ENCODE measurements at regions not wholly inside any gene's neighbourhood (a gene's known extent, or its start where the extent isn't known, plus 50 kb on each side); places are given as distances from the start of the nearest gene placed in this dataset.
"Not testable (repeated sequence)": the region's sequence is repeated elsewhere in the genome, so short reads cannot be mapped to it uniquely, and the experiment has no call there.

GRCh38 chr11:66789097-66789890 lies 53.9 kb upstream of the RCE1 start:
- peak; percentile 80 for DNase-seq

GRCh38 chr11:66787934-66788758 lies 55.1 kb upstream of the RCE1 start:
- DNase-seq, result no peak

GRCh38 chr11:66784575-66784974 lies 55.6 kb upstream of the SPTBN2 start:
- no peak for DNase-seq

GRCh38 chr11:66782726-66783125 lies 53.7 kb upstream of the SPTBN2 start:
- DNase-seq, result no peak

GRCh38 chr11:66779651-66780050 lies 50.6 kb upstream of the SPTBN2 start:
- DNase-seq, result not testable (repeated sequence)

All from NCI-H2029 (cell line).